Neuronal stem cell (in vitro differentiated cells): ENCODE measurements at regions not wholly inside any gene's neighbourhood (a gene's known extent, or its start where the extent isn't known, plus 50 kb on each side); places are given as distances from the start of the nearest gene placed in this dataset.
A peak's percentile ranks its signal among the peaks of the same experiment; 100 is the strongest.

Experiments
- DNase-seq: peaks from one replicate; pipeline ENCODE4 v3.0.0-alpha.2; 2013; ENCODE audit warnings: low spot score
- H2AFZ ChIP-seq: one replicate; pipeline ENCODE4 v1.6.1; 2013; ENCODE audit warnings: mild to moderate bottlenecking, low read length, inconsistent platforms
- H2AK5ac ChIP-seq: 2 replicates; pipeline ENCODE4 v1.6.1; 2013; ENCODE audit warnings: low read depth, mild to moderate bottlenecking, inconsistent platforms, low read length, moderate library complexity, mixed read lengths
- H2BK120ac ChIP-seq: 2 replicates; pipeline ENCODE4 v1.6.1; 2013; ENCODE audit warnings: low read depth, mild to moderate bottlenecking, inconsistent platforms, low read length, moderate library complexity, mixed read lengths
- H2BK12ac ChIP-seq: one replicate; pipeline ENCODE4 v1.6.1; 2013; ENCODE audit warnings: low read length, inconsistent platforms
- H2BK15ac ChIP-seq: 2 replicates; pipeline ENCODE4 v1.6.1; 2013; ENCODE audit warnings: mild to moderate bottlenecking, low read length, inconsistent platforms, mixed read lengths
- H2BK5ac ChIP-seq: one replicate; pipeline ENCODE4 v1.6.1; 2013; ENCODE audit warnings: inconsistent platforms, mild to moderate bottlenecking, low read length, moderate library complexity
- H3K14ac ChIP-seq: one replicate; pipeline ENCODE4 v1.6.1; 2013; ENCODE audit warnings: low read length, inconsistent platforms
- H3K18ac ChIP-seq: 2 replicates; pipeline ENCODE4 v1.6.1; 2013; ENCODE audit warnings: low read length, inconsistent platforms
- H3K23ac ChIP-seq: 2 replicates; pipeline ENCODE4 v1.6.1; 2013; ENCODE audit warnings: low read depth, mild to moderate bottlenecking, mixed read lengths, low read length, inconsistent platforms; ENCODE audit not compliant: poor library complexity
- H3K27ac ChIP-seq: replicated peaks from 3 replicates; pipeline ENCODE4 v1.5.1; 2013; ENCODE audit warnings: low read length, inconsistent platforms
- H3K27me3 ChIP-seq, 3 experiments: 2 replicates each; pipeline ENCODE4 v1.6.1; 2013; ENCODE audit warnings: low read length in 3 of 3, mild to moderate bottlenecking in 2 of 3, inconsistent platforms in 1 of 3, low read depth in 1 of 3, mixed read lengths in 1 of 3, moderate library complexity in 1 of 3; ENCODE audit not compliant: control insufficient read depth in 3 of 3, insufficient read depth in 3 of 3
- H3K36me3 ChIP-seq, 2 donors: replicated peaks in 1 of 2; 2 replicates each; pipeline ENCODE4 v1.6.1; 2013; ENCODE audit warnings: low read length in 2 of 2; ENCODE audit not compliant: control insufficient read depth in 2 of 2, insufficient read depth in 2 of 2
- H3K4ac ChIP-seq: 2 replicates; pipeline ENCODE4 v1.6.1; 2013; ENCODE audit warnings: inconsistent platforms, mild to moderate bottlenecking, low read length, moderate library complexity
- H3K4me1 ChIP-seq, 2 donors: 1 replicate in 1 of 2; 2 replicates in 1 of 2; pipeline ENCODE4 v1.6.1; 2013; ENCODE audit warnings: low read length in 2 of 2, low read depth in 1 of 2; ENCODE audit not compliant: control insufficient read depth in 2 of 2, insufficient read depth in 1 of 2
- H3K4me2 ChIP-seq: one replicate; pipeline ENCODE4 v1.6.1; 2013; ENCODE audit warnings: mild to moderate bottlenecking, low read length, inconsistent platforms; ENCODE audit not compliant: insufficient read depth, poor library complexity, severe bottlenecking
- H3K4me3 ChIP-seq, 2 donors: 2 replicates each; pipeline ENCODE4 v1.5.1; 2013; ENCODE audit warnings: low read length in 2 of 2, mild to moderate bottlenecking in 2 of 2, inconsistent platforms in 1 of 2, moderate library complexity in 1 of 2
- H3K79me1 ChIP-seq: one replicate; pipeline ENCODE4 v1.6.1; 2013; ENCODE audit warnings: low read depth, mild to moderate bottlenecking, inconsistent platforms, low read length, moderate library complexity
- H3K9ac ChIP-seq: one replicate; pipeline ENCODE4 v1.6.1; 2013; ENCODE audit warnings: mild to moderate bottlenecking, low read depth, low read length, inconsistent platforms; ENCODE audit not compliant: poor library complexity
- H3K9me3 ChIP-seq, 2 donors: replicated peaks in 1 of 2; 2 replicates each; pipeline versions ENCODE3 to v1.6.1; 2013; ENCODE audit warnings: low read length in 2 of 2, mild to moderate bottlenecking in 2 of 2, inconsistent platforms in 1 of 2, low read depth in 1 of 2, mixed read lengths in 1 of 2, moderate library complexity in 1 of 2; ENCODE audit not compliant: control insufficient read depth in 2 of 2, insufficient read depth in 1 of 2
- H4K8ac ChIP-seq: one replicate; pipeline ENCODE4 v1.6.1; 2013; ENCODE audit warnings: low read depth, mild to moderate bottlenecking, inconsistent platforms, low read length, moderate library complexity
- H4K91ac ChIP-seq: one replicate; pipeline ENCODE4 v1.6.1; 2013; ENCODE audit warnings: low read length, low read depth, mild to moderate bottlenecking, inconsistent platforms; ENCODE audit not compliant: poor library complexity
- WGBS, 2 donors: extraction: QIAGEN DNeasy Blood & Tissue Kit; methylation state at CpG; one replicate each; pipeline ENCODE4 v1.1.7; 2013; ENCODE audit warnings: missing lambda C conversion rate in 2 of 2, mixed read lengths in 1 of 2; ENCODE audit not compliant: insufficient read length in 2 of 2, insufficient replicate concordance in 1 of 2; ENCODE audit errors: extremely low coverage in 2 of 2; 5-methylcytosine and 5-hydroxymethylcytosine counted together

- no peak overlapping the region for H3K23ac ChIP-seq
- H3K4ac ChIP-seq, result no peak overlapping the region
- H3K79me1 ChIP-seq, result no peaks in the 10 kb centered on the region
- no peaks in the 10 kb centered on the region for H3K9me3 ChIP-seq
- no peak overlapping the region for H2AK5ac ChIP-seq
- H3K14ac ChIP-seq, result no peak overlapping the region
- no peak overlapping the region for H3K4me3 ChIP-seq
- no CpG with 5 or more reads among the region's 1 CpG for WGBS, 2 donors
- H3K4me1 ChIP-seq, result no peaks in the 10 kb centered on the region
- no peak overlapping the region for H3K27ac ChIP-seq
- no peak overlapping the region for H2BK5ac ChIP-seq
- H2AFZ ChIP-seq, result no peak overlapping the region
- no peak overlapping the region for H3K18ac ChIP-seq
- no peak overlapping the region for H2BK15ac ChIP-seq
- H2BK12ac ChIP-seq, result no peak overlapping the region
- H2BK120ac ChIP-seq, result no peak overlapping the region
- H3K27me3 ChIP-seq, result no peaks in the 10 kb centered on the region
- H3K9ac ChIP-seq, result no peak overlapping the region
- H4K91ac ChIP-seq, result no peak overlapping the region
- H4K8ac ChIP-seq, result no peak overlapping the region
- H3K4me2 ChIP-seq, result no peak overlapping the region
- no peak for DNase-seq
- no peaks in the 10 kb centered on the region for H3K36me3 ChIP-seq
Observed at GRCh38 chr4:162522724-162523123, 358.9 kb upstream of the FSTL5 start.

GRCh38 chr4:162510937-162511336, 347.1 kb upstream of the FSTL5 start:
- H3K9ac ChIP-seq, result no peak overlapping the region
- no CpG with 5 or more reads among the region's 3 CpGs for WGBS, 2 donors
- H4K91ac ChIP-seq, result no peak overlapping the region
- no peak overlapping the region for H2BK5ac ChIP-seq
- no peak overlapping the region for H3K4ac ChIP-seq
- H3K27me3 ChIP-seq, result no peaks in the 10 kb centered on the region
- H3K14ac ChIP-seq, result no peak overlapping the region
- no peak overlapping the region for H2AFZ ChIP-seq
- H3K36me3 ChIP-seq, result no peaks in the 10 kb centered on the region
- H4K8ac ChIP-seq, result no peak overlapping the region
- no peak overlapping the region for H2AK5ac ChIP-seq
- H2BK15ac ChIP-seq, result no peak overlapping the region
- no peak for DNase-seq
- no peak overlapping the region for H3K4me3 ChIP-seq
- H3K9me3 ChIP-seq, result no peaks in the 10 kb centered on the region
- no peak overlapping the region for H2BK12ac ChIP-seq
- peaks cover 0 to 2% of the 10 kb centered on the region in 2 donors for H3K4me1 ChIP-seq
- H2BK120ac ChIP-seq, result no peak overlapping the region
- H3K18ac ChIP-seq, result no peak overlapping the region
- H3K4me2 ChIP-seq, result no peak overlapping the region
- no peak overlapping the region for H3K27ac ChIP-seq
- no peaks in the 10 kb centered on the region for H3K79me1 ChIP-seq
- no peak overlapping the region for H3K23ac ChIP-seq

GRCh38 chr4:162510115-162510514, 346.3 kb upstream of the FSTL5 start:
- Histone ChIP-seq H3K4me1 (peaks cover 0 to 2% of the 10 kb centered on the region in 2 donors), H2BK120ac (no peak overlapping the region), H3K9me3 (no peaks in the 10 kb centered on the region), H2BK12ac (no peak overlapping the region), H3K4me3 (no peak overlapping the region), H3K27me3 (no peaks in the 10 kb centered on the region), H3K14ac (no peak overlapping the region), H4K8ac (no peak overlapping the region), H2BK5ac (no peak overlapping the region), H4K91ac (no peak overlapping the region), H2AK5ac (no peak overlapping the region), H3K36me3 (no peaks in the 10 kb centered on the region), H3K23ac (no peak overlapping the region), H3K79me1 (no peaks in the 10 kb centered on the region), H3K4ac (no peak overlapping the region), H2AFZ (peak overlapping the region; percentile 61), H3K27ac (no peak overlapping the region), H3K9ac (no peak overlapping the region), H3K4me2 (no peak overlapping the region), H2BK15ac (no peak overlapping the region), H3K18ac (no peak overlapping the region)
- no CpG with 5 or more reads among the region's 4 CpGs for WGBS, 2 donors
- no peak for DNase-seq

GRCh38 chr4:162509333-162509732, 345.5 kb upstream of the FSTL5 start:
- Histone ChIP-seq H2BK5ac (no peak overlapping the region), H3K14ac (no peak overlapping the region), H4K8ac (no peak overlapping the region), H3K79me1 (no peaks in the 10 kb centered on the region), H3K27me3 (no peaks in the 10 kb centered on the region), H2BK15ac (no peak overlapping the region), H3K4me2 (no peak overlapping the region), H3K4ac (no peak overlapping the region), H3K4me1 (peaks cover 0 to 2% of the 10 kb centered on the region in 2 donors), H3K27ac (no peak overlapping the region), H2AFZ (no peak overlapping the region), H2AK5ac (no peak overlapping the region), H3K18ac (no peak overlapping the region), H2BK120ac (no peak overlapping the region), H3K36me3 (no peaks in the 10 kb centered on the region), H2BK12ac (no peak overlapping the region), H3K9ac (no peak overlapping the region), H3K4me3 (no peak overlapping the region), H3K9me3 (no peaks in the 10 kb centered on the region), H3K23ac (no peak overlapping the region), H4K91ac (no peak overlapping the region)
- no peak for DNase-seq
- WGBS, 2 donors, result no CpG with 5 or more reads among the region's 1 CpG
